Brain pericyte (primary cell): ENCODE measurements at regions not wholly inside any gene's neighbourhood (a gene's known extent, or its start where the extent isn't known, plus 50 kb on each side); places are given as distances from the start of the nearest gene placed in this dataset.

Source experiments
- DNase-seq: peaks from one replicate; pipeline ENCODE4 v3.0.0-alpha.2; 2012; ENCODE audit warnings: low read depth, low spot score

DNA sequence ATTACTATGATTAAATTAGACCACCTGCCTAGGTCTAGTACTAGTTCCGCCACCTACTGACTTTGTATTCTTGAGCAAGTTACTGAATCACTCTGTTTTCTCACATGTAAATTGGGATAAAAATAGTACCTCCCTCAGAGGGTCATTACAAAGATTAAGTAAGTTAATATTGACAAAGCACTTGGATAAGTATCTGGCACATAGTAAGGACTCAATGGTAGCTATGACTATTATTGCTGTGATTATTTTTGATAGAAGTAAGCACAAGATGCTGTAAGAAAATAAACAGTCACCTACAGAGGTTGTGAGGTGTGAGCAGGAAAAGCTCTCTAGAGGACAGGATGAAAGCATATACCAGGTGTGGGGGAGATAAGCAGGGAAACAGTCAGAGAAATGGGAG is 173.1 kb upstream of the PAPPA start:
- DNase-seq = no peak

- no peak for DNase-seq
Observed at GRCh38 chr9:115980976-115981375, 172.6 kb upstream of the PAPPA start.

DNA sequence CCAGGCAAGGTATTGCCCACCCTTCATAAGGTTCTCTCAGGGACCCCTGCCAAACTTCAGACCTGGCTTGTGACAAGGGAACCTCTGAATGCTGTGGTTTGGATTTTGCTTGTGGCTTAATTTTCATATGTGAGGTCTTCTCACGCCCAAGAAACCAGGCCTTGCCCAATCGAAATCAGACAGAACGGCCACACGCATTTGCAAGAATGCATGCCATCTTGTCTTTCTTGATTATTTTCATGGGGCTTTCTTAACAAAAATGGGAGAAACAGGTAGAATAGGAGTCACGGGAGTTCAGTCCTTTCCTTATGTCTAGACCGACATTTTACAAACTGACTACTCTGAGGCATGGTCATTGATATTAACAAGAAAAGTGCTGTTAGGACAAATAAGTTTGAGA is 170.2 kb upstream of the PAPPA start:
- no peak for DNase-seq

- no peak for DNase-seq
Observed at GRCh38 chr9:115985657-115986056, 167.9 kb upstream of the PAPPA start.

DNA sequence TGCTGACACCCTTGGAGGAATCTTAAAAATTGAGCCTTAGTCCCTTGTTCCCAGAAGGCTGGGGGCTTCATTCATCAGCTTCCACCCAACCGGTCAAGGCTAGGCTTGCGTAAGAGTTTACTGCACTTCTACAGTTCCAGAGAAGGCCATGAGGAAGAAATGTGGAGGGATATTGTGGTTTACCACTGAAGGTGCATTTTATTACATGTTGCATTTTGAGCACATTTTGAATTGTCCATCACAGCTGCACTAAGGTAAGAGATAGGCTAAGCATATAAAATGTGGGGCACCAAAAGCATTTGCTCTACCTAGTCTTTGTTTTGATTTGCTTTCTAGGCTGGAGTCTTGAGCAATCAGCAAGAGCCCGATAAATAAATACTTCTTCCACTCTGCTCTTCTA is 167.1 kb upstream of the PAPPA start:
- no peak for DNase-seq

- DNase-seq = no peak
Observed at GRCh38 chr9:115988701-115989100, 164.9 kb upstream of the PAPPA start.

GRCh38 chr9:115989831-115990230 is 163.8 kb upstream of the PAPPA start:
- DNase-seq = no peak

DNA sequence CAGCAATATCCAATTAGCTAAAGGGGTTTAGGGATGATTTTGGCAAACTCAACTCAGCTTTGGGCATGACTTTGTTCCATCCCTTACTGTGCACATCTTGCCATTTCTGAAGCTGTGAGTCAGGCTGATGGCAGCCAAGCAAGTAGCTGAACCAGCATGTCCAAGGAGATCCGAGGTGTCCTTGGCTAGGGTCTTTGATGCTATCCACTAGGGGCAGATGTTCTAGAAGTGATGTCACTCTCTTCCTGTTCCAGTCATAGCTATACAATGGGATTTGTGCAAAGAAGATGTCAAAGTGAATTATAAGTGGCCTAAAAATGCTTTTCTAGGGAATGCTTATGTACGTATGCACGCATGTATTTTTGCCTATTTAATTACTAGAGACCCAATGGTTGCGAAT is 160.8 kb upstream of the PAPPA start:
- no peak for DNase-seq

- DNase-seq = no peak
Observed at GRCh38 chr9:115997923-115998322, 155.7 kb upstream of the PAPPA start.

- no peak for DNase-seq
Observed at GRCh38 chr9:115998666-115999065, 154.9 kb upstream of the PAPPA start.

- DNase-seq = no peak
Observed at GRCh38 chr9:115999498-115999897, 154.1 kb upstream of the PAPPA start.

- DNase-seq = no peak
Observed at GRCh38 chr9:116000748-116001329, 152.8 kb upstream of the PAPPA start.

DNA sequence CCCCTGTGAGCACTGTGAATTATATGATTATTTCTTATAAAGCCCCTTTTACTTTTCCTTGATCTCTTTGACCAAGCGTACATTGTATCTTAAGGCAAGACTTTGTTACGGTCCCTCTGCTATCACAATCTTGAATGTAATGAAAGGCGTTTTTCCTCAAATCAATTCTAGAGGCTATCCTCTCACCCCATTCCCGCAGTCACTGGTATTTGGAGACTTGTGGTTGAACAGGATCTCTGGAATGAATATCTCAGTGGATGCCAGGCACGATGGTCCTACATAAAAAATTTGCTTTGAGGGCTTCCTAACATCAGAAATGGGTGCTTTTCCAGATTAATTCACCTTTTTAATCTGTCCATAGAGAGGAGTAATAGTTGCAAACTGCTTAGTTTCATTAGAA is 151.4 kb upstream of the PAPPA start:
- DNase-seq = no peak

DNA sequence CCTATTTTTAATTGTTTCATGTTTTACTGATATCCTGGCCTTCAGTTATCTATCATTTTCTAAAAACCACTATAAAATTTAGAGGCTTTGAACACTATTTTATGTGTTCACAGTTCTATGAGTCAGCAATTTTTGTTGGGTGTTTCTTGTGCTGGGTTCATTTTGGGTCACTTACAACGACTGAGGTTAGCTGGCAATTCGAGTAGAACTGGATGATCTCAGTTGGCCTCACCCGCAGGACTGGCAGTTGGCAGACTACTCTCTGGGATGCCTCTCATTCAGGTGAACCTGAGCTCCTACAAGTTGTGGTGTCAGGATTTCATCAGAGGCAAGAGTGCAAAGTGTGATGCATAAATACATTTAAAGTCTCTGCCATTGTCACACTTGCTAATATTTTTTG is 151.0 kb upstream of the PAPPA start:
- no peak for DNase-seq

DNA sequence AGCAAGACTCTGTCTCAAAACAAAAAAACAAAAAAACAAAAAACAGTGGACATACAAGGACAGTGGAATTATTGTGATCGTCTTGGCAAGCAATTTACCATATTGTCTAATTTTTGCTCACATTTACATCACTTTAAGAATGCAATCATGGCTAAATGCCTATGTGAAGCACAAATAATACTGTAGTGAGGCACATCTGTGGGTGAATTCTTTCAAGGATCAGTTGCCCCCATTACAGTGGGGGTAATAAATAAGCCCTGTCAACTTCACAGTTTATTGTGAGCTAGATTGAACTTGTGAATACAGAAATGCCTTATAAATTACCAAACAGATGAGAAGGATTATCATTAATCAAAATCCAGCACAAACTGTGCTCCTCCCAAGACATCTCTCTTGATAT is 150.2 kb upstream of the PAPPA start:
- no peak for DNase-seq

GRCh38 chr9:116005205-116005604 is 148.4 kb upstream of the PAPPA start:
- DNase-seq = no peak

GRCh38 chr9:116007824-116008223 is 145.8 kb upstream of the PAPPA start:
- no peak for DNase-seq

DNA sequence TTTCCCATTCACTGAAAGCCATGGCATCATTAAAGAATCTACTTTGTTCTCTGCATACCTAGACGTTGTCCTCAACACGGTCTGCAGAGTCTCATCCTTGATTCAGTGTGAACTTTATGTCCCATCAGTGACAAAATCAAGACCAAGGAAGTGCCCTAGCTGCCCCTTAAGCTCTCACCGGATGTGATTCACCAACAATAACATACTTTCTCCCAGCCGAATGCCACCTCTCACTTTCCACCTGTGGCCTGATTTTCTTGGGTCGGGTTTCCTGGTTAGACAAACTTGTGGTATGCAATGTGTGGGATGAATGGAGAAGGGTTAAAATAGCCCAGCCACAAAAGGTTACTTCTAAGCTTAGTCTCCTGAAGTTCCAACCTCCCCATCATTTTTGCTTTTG is 145.3 kb upstream of the PAPPA start:
- DNase-seq = no peak

DNA sequence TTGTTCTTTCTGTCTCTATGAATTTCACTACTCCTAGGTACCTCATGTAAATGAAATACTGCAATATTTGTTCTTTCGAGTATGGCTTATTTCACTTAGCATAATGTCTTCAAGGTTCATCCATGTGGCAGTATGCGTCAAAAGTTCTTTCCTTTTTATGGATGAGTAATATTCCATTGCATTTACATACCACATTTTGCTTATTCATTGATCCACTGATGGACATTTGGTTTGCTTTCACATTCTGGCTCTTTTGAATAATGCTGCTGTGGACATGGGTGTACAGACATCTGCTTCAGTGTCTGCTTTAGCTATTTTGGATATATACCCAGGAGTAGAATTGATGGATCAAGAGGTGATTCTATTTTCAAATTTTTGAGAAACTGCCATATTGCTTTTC is 144.2 kb upstream of the PAPPA start:
- no peak for DNase-seq

DNA sequence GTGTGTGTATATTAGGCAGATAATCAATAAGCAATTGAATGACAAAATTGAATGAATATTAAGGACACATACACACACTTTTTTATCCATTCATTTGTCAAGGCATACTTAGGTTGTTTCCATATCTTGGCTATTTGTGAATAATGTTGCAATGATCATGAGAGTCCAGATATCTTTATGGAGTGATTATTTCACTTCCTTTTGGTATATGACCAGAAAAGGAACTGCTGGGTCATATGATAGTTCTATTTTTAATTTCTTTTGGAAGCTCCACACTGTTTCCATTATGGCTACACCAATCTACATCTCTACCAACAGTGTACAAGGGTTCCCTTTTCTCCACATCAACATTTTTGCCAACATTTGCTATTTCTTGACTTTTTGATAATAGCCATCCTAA is 137.7 kb upstream of the PAPPA start:
- DNase-seq = no peak

- no peak for DNase-seq
Observed at GRCh38 chr9:116020146-116020545, 133.4 kb upstream of the PAPPA start.

DNA sequence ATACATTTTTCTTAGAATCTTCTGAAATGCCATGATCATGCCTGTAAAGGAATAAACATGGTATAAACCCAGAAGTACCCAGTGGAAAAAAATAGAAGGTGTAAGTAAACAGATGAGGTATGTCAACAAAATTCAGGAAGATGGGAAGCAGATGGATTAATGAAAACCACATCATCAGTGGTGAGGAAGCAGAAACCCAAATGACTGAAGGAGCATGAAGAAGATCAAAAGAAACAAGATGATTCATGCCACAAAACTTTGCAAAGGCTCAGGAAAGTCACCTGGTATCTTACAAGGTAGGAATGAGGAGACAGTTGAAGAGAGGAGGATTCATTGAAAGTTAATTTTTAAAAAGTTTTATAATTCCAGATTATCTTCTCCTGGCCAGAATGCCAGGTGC is 132.8 kb upstream of the PAPPA start:
- DNase-seq = no peak

DNA sequence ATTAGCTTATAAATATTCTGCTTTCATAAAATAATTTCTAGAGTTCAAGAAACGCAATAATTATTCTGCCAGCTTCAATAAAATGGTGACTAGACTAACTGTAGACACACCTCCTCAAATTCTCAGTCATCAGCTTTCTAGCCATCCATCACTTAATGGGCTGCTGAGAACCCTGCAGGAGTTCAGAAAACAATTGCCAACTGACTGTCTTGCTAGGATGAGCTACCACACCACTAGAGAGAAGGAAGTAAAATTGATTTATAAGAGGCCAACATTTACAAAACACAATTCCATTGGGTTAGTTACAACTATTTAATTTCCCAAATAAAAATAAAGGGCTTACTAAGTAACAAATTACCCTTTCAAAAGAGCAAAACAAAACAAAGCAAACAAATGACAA is 126.5 kb upstream of the PAPPA start:
- no peak for DNase-seq

GRCh38 chr9:116027511-116027910 is 126.1 kb upstream of the PAPPA start:
- no peak for DNase-seq

GRCh38 chr9:116027951-116028350 is 125.6 kb upstream of the PAPPA start:
- DNase-seq = no peak
